Activated T-helper 2 cell treated with anti-CD3 and anti-CD28 coated beads, Interferon-gamma antibody, Interleukin-2, Interleukin-4, amounts not matched to agents 10 μg/mL and 5 μg/mL and 100 μg/mL, durations not matched to agents 14 hours and 24 hours and 36 hours (primary cell): ENCODE measurements at regions not wholly inside any gene's neighbourhood (a gene's known extent, or its start where the extent isn't known, plus 50 kb on each side); places are given as distances from the start of the nearest gene placed in this dataset.

Source experiments
- DNase-seq: peaks from one replicate; pipeline ENCODE4 v3.0.0; 2021; ENCODE audit warnings: low spot score
- H3K27ac Mint-ChIP-seq: one replicate; pipeline ENCODE4 v1.8.0; 2021; ENCODE audit warnings: mixed read lengths
- H3K27me3 Mint-ChIP-seq: one replicate; pipeline ENCODE4 v1.8.0; 2021; ENCODE audit warnings: low read depth, mixed read lengths
- H3K36me3 Mint-ChIP-seq: one replicate; pipeline ENCODE4 v1.8.0; 2021; ENCODE audit warnings: low read depth, mixed read lengths
- H3K4me1 Mint-ChIP-seq: one replicate; pipeline ENCODE4 v1.8.0; 2021; ENCODE audit warnings: low read depth, mixed read lengths
- H3K4me3 Mint-ChIP-seq: one replicate; pipeline ENCODE4 v1.8.0; 2021; ENCODE audit warnings: low read depth, mild to moderate bottlenecking, moderate library complexity, mixed read lengths
- H3K9me3 Mint-ChIP-seq: one replicate; pipeline ENCODE4 v1.8.0; 2021; ENCODE audit warnings: mixed read lengths
- intact Hi-C: fragments of 100-400 bp; cut with micrococcal nuclease; formaldehyde crosslinking; loops from one replicate; pipeline ENCODE4 v1.15.1; 2023

DNA sequence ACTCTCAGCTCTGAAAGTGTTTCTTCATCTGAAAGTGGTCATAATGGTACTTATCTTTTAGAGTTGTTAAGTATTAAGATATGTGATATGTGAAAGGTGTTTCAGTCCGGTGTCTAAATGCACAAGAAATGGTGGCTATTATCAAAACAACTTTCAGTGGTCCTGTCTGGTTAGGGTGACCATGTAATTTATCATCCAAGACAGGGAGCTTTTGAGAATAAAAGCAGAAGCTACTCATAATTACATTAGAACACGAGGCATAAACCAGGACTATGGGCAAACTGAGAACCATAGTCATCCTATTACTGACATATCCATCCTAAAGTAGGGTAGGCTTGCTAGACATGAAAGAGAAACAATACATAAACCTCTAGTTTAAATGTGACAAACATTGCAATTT is 418.1 kb upstream of the SEMA6A start:
- no peaks in the 10 kb centered on the region for H3K27me3 Mint-ChIP-seq
- H3K36me3 Mint-ChIP-seq = no peaks in the 10 kb centered on the region
- no peak overlapping the region for H3K27ac Mint-ChIP-seq
- H3K9me3 Mint-ChIP-seq = no peaks in the 10 kb centered on the region
- no peak for DNase-seq
- intact Hi-C loops = no loop called here
- H3K4me1 Mint-ChIP-seq = no peaks in the 10 kb centered on the region
- H3K4me3 Mint-ChIP-seq = no peak overlapping the region

DNA sequence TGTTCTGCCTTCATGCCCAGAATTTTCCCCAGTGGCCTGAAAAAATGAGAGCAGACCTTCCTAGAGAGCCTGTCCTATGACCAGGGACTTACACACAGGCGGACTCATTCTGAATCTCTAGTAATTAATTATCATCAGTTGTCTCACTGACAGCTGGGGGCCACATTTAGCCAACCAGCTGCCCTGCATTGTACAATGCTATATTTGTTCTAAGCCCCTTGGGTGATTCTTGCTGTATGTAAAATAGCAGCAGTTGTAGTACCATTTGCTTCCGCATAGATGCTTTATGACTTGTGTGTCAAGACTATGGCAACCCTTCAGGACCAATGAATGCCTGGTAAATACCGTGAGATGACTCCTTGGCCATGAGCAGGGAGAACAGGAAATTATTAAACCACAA is 415.4 kb upstream of the SEMA6A start:
- intact Hi-C loops = no loop called here
- H3K27ac Mint-ChIP-seq = no peak overlapping the region
- DNase-seq = no peak
- H3K36me3 Mint-ChIP-seq = no peaks in the 10 kb centered on the region
- H3K4me1 Mint-ChIP-seq = no peaks in the 10 kb centered on the region
- H3K9me3 Mint-ChIP-seq = no peaks in the 10 kb centered on the region
- H3K27me3 Mint-ChIP-seq = no peaks in the 10 kb centered on the region
- no peak overlapping the region for H3K4me3 Mint-ChIP-seq

DNA sequence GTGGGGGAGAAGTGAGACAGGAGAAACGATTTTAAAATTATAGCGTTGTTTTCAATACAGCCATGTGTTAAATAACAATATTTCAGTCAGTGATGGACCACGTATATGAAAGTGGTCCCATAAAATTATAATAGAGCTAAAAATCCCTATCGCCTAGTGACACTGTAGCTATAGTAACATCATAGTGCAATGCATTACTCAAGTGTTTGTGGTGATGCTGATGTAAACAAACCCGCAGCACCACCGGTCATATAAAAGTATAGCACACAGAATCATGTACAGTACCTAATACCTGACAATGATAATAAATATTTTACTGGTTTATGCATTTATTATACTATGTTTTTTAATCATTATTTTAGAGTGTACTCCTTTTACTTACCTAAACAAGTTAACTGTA is 407.4 kb upstream of the SEMA6A start:
- H3K4me1 Mint-ChIP-seq = no peaks in the 10 kb centered on the region
- no peaks in the 10 kb centered on the region for H3K27me3 Mint-ChIP-seq
- H3K9me3 Mint-ChIP-seq = no peaks in the 10 kb centered on the region
- no peaks in the 10 kb centered on the region for H3K36me3 Mint-ChIP-seq
- H3K27ac Mint-ChIP-seq = no peak overlapping the region
- intact Hi-C loops = no loop called here
- H3K4me3 Mint-ChIP-seq = no peak overlapping the region
- no peak for DNase-seq

DNA sequence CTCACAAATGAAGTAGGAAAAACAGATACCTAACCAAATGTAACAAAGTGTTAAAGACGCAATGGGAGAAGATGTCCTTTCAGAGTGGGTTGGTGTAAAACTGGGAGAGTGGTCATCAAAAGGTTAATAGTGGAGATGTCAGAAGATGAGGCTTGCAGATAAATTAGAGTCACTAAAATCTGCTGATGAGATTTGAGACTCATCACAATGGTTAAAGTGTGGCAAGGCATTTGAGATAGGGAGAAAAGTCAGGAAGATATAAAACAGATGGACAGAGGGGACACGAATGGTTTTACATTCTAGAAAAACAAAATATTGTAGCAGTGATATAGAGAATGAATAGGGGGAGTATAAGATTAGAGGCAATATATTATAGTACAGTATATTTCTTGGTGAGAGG is 406.0 kb upstream of the SEMA6A start:
- Mint-ChIP-seq H3K4me3 (no peak overlapping the region), H3K4me1 (no peaks in the 10 kb centered on the region), H3K9me3 (no peaks in the 10 kb centered on the region), H3K27me3 (no peaks in the 10 kb centered on the region), H3K27ac (no peak overlapping the region), H3K36me3 (no peaks in the 10 kb centered on the region)
- intact Hi-C loops = no loop called here
- no peak for DNase-seq

DNA sequence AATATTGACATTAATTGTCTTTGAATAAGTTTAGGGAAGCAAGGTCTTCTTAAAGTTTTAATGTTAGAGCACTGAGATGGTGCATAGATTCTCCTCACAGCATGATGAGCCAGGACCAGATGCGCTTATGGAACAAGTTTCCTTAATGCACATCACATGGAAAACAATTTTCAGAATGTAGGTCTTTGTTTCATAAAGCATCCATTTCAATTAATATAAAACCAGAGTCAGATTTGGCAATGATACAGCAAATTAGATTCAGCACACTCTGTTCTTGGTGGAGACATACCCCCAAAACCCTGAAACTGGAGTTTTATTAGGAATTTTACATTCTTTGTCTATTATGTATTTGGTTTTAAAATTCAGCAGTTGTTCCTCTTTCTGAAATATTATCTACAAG is 402.1 kb upstream of the SEMA6A start:
- Mint-ChIP-seq H3K4me3 (no peak overlapping the region), H3K9me3 (no peaks in the 10 kb centered on the region), H3K4me1 (no peaks in the 10 kb centered on the region), H3K36me3 (no peaks in the 10 kb centered on the region), H3K27ac (no peak overlapping the region), H3K27me3 (no peaks in the 10 kb centered on the region)
- intact Hi-C loops = no loop called here
- DNase-seq = no peak

DNA sequence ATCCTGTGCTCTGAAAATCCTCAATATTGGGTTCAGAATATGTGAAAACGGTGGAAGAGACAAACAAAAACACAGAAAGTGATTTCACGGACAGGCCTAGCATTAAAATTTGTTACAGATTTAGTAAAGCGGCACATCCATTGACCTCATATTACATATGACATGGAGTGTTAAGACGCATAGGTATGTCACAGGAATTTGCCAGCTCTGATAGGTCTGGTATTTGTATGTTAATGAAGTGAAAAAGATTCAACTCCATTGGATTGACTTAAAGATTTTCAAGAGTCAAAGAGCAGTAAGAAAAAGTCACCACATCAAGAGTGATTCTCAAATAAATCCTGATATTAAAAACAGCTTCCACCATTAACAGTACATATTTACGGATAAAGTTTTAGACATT is 396.5 kb upstream of the SEMA6A start:
- intact Hi-C loops = no loop called here
- Mint-ChIP-seq H3K27me3 (no peaks in the 10 kb centered on the region), H3K27ac (no peak overlapping the region), H3K4me1 (no peaks in the 10 kb centered on the region), H3K9me3 (no peaks in the 10 kb centered on the region), H3K36me3 (no peaks in the 10 kb centered on the region), H3K4me3 (no peak overlapping the region)
- no peak for DNase-seq

DNA sequence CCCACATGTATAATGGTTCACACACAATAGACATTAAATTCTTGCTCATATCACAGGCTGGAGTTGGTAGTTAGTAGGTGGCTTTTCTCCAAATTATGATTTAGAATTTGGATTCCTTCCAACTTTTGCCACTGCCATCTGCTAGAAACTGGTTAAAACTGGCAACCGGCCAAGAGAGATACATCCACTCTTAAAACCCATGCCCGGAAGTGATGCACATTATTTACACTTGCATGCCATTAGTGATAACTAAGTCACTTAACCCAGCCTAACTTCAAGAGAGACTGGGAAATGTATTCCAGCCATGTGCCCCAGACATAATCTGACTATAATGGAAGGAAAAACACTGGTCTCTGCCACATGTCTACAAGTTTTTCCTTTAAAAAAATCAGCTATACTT is 395.7 kb upstream of the SEMA6A start:
- no peak overlapping the region for H3K4me3 Mint-ChIP-seq
- no peaks in the 10 kb centered on the region for H3K9me3 Mint-ChIP-seq
- no peaks in the 10 kb centered on the region for H3K27me3 Mint-ChIP-seq
- H3K27ac Mint-ChIP-seq = no peak overlapping the region
- intact Hi-C loops = no loop called here
- H3K36me3 Mint-ChIP-seq = no peaks in the 10 kb centered on the region
- DNase-seq = no peak
- no peaks in the 10 kb centered on the region for H3K4me1 Mint-ChIP-seq

DNA sequence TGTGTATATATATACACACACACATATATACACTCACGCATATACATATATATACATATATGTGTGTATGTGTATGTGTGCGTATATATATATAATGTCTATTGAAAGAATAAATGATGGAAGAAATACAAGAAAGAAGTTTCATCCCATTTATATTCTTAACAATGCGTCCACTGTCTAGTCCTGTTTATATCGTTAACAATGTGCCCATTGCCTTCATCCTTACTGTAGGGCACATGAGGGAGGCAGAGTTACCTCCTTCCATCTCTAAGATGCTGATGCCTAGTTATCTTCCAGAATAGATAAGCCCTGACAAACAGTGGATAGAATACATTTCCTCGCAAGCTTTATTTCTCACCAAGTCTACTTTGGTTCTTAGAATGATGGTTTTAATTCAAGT is 389.8 kb upstream of the SEMA6A start:
- intact Hi-C loops = no loop called here
- Mint-ChIP-seq H3K9me3 (no peaks in the 10 kb centered on the region), H3K36me3 (no peaks in the 10 kb centered on the region), H3K27ac (no peak overlapping the region), H3K4me3 (no peak overlapping the region), H3K27me3 (no peaks in the 10 kb centered on the region), H3K4me1 (no peaks in the 10 kb centered on the region)
- DNase-seq = no peak

DNA sequence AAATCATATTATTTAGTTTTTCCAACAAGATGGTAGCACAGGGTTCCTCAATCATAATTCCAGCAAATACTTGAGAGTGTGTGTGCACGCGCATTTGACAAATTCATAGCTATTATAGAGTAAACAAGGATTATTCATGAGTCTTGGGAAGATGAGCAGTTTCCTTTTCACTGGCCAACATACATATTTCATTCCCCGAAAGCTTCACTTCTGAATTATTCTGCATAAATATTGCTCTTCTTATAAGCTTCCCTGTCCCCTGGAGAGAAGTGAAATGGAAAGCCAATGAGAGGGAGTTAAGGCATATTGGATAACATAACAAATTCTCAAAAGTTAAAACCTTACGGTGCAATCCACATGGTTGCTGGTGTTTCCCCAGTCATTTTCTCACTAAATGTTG is 386.4 kb upstream of the SEMA6A start:
- Mint-ChIP-seq H3K4me1 (no peaks in the 10 kb centered on the region), H3K27ac (no peak overlapping the region), H3K4me3 (no peak overlapping the region), H3K27me3 (no peaks in the 10 kb centered on the region), H3K9me3 (no peaks in the 10 kb centered on the region), H3K36me3 (no peaks in the 10 kb centered on the region)
- no peak for DNase-seq
- intact Hi-C loops = no loop called here

DNA sequence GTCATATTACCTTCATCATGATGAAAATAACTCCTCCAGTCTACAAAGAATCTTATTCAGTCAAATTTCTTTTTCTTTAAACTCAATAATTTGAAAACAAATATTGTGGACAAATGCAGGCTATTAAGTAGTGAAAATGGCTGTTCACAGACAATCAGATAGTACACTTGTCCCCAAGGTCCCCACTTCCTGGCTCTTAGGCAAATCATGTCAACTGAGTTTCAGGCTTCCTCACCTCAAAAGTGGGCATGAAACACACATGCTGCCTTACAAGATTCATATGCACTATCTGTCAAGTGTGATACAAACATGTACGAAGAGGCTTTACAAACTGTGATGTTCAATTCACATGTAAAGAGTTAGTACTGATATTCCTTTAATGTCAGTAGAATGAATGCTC is 385.2 kb upstream of the SEMA6A start:
- H3K27ac Mint-ChIP-seq = no peak overlapping the region
- no peak overlapping the region for H3K4me3 Mint-ChIP-seq
- no peaks in the 10 kb centered on the region for H3K27me3 Mint-ChIP-seq
- H3K4me1 Mint-ChIP-seq = no peaks in the 10 kb centered on the region
- intact Hi-C loops = no loop called here
- H3K36me3 Mint-ChIP-seq = no peaks in the 10 kb centered on the region
- DNase-seq = no peak
- no peaks in the 10 kb centered on the region for H3K9me3 Mint-ChIP-seq

DNA sequence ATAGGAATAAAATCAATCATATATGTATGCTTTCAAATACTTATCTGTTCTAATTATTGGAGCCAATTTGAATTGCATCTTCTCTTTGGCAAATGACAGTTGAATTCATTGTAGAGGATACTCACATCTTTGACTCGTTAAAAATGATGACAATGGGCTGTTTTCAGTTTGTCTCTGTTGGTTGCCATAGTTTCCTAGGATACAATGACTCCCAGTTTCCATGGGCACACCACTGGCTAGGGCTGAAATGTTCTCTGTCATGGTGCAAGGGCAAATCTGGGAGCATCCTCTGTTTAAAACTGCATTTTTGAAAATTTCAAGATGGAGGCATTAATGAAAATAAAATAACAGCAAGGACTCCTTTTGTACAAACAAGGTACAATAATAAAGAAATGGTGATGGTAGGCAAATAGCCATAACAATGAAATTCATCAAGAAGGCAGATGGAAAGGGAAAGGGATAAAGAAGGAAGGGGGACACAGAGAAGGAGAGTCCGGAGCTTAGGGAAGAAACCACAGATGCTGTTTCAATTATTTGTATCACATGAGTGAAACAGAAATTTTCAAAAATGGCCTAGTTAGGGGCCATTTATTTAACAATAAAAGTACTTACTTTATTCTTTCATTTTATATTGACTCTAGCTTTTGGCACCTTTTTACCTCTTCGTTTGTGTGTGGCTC is 378.8 kb upstream of the SEMA6A start:
- H3K9me3 Mint-ChIP-seq = no peaks in the 10 kb centered on the region
- H3K4me3 Mint-ChIP-seq = no peak overlapping the region
- no peaks in the 10 kb centered on the region for H3K36me3 Mint-ChIP-seq
- intact Hi-C loops = no loop called here
- no peaks in the 10 kb centered on the region for H3K27me3 Mint-ChIP-seq
- no peak overlapping the region for H3K27ac Mint-ChIP-seq
- no peak for DNase-seq
- H3K4me1 Mint-ChIP-seq = no peaks in the 10 kb centered on the region

DNA sequence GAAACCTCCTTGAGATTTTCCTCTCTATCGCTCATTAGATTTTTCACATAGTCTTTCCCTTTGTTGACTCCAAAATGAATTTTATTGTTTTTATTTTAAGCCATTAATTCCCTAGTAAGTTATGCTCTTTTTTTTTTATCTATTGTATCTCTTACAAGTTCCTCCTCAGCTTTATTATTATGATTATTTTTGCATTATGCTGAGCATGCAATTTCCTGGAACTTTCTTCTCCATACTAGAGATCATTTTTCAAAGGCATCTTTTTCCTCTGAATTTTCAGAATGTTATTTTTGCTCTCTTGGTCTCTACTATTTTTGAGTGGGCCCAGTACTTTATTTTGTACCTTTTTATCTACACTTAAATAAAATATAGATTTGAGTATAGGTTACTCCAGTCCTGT is 376.6 kb upstream of the SEMA6A start:
- intact Hi-C loops = no loop called here
- H3K4me1 Mint-ChIP-seq = no peaks in the 10 kb centered on the region
- no peaks in the 10 kb centered on the region for H3K36me3 Mint-ChIP-seq
- H3K27ac Mint-ChIP-seq = no peak overlapping the region
- no peak for DNase-seq
- H3K4me3 Mint-ChIP-seq = no peak overlapping the region
- H3K9me3 Mint-ChIP-seq = no peaks in the 10 kb centered on the region
- no peaks in the 10 kb centered on the region for H3K27me3 Mint-ChIP-seq

DNA sequence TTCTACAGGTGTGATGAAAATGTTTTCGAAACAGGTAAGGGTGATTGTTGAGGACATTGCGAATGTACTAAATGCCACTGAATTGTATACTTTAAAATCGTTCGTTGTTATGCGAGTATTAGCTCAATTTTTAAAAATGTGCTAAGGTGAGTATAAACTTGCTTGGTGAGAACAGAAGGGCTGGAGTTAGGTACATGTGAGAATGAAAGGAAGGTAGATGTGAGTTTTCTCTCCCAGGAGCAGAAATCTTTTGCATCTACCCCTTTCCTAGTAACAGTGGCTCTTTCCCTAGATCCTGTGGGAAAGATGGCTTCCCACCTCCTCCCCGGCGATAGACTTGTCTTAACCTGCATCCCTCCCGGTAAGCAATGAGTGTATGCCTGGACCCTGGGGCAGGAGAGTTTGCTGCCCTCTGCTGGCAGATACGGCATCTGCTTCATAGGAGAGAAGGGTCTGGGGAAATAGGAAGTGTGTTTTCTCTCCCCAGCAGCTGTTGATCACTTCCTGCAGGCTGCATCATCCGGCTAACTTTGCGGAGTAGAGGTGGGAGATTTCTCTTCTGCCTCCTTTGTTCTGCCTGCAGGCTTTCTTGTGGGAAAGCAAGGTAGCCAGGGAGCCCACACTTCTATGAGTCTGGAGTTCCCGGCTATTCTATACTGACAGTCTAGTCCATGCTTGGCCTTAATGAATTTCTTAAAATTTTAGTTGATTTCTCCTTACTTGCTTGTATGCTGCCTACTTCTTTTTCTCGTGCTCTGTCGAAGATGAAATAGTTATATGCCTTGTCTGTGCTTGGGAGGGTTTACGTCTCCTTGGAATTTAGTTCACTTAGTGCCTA is 373.3 kb upstream of the SEMA6A start:
- intact Hi-C loops = loop anchor here (1.0 kb wide), 2 partner anchors 372 to 811 kb away; no protein-coding TSS in a partner anchor
- Mint-ChIP-seq H3K4me1 (no peaks in the 10 kb centered on the region), H3K36me3 (no peaks in the 10 kb centered on the region), H3K4me3 (no peak overlapping the region), H3K27ac (no peak overlapping the region), H3K9me3 (no peaks in the 10 kb centered on the region), H3K27me3 (no peaks in the 10 kb centered on the region)
- peak; percentile 48 for DNase-seq
